Right atrium auricular region (tissue), 2 donors: ENCODE measurements at regions not wholly inside any gene's neighbourhood (a gene's known extent, or its start where the extent isn't known, plus 50 kb on each side); places are given as distances from the start of the nearest gene placed in this dataset.
"Not testable (repeated sequence)": the region's sequence is repeated elsewhere in the genome, so short reads cannot be mapped to it uniquely, and the experiment has no call there.

Experiments
- DNase-seq: peaks from one replicate; pipeline ENCODE4 v3.0.0-alpha.2; 2019; ENCODE audit warnings: low spot score
- H3K27ac ChIP-seq, 2 donors: fragments of 200-600 bp; sonication (generic); 1 replicate in 1 of 2; 2 replicates in 1 of 2; pipeline ENCODE4 v1.5.1; 2016 to 2019
- H3K27me3 ChIP-seq, 2 donors: fragments of 200-600 bp; sonication (generic); one replicate each; pipeline versions ENCODE4 v1.5.1 to v1.6.0; 2017 to 2019
- H3K36me3 ChIP-seq: fragments of 200-600 bp; sonication (generic); one replicate; pipeline ENCODE4 v1.5.1; 2016
- H3K4me1 ChIP-seq, 2 donors: fragments of 200-600 bp; sonication (generic); one replicate each; pipeline versions ENCODE4 v1.5.1 to v1.6.0; 2017 to 2019
- H3K4me3 ChIP-seq, 2 donors: fragments of 200-600 bp; sonication (generic); 1 replicate in 1 of 2; 2 replicates in 1 of 2; pipeline ENCODE4 v1.5.1; 2017 to 2019; ENCODE audit warnings: mild to moderate bottlenecking in 1 of 2, moderate library complexity in 1 of 2
- H3K9me3 ChIP-seq, 2 donors: fragments of 200-600 bp; sonication (generic); one replicate each; pipeline ENCODE4 v1.5.1; 2019
- CTCF ChIP-seq, 2 donors: fragments of 200-600 bp; sonication (generic); IDR thresholded peaks; one replicate each; pipeline ENCODE4 v1.5.1; 2019; ENCODE audit warnings: antibody characterized with exemption in 2 of 2

- TF ChIP-seq CTCF (IDR thresholded peaks at IDR 0.05), result no peak
- Histone ChIP-seq H3K9me3 (peaks cover 0 to 23% of the 10 kb centered on the region in 2 donors), H3K4me1 (no peaks in the 10 kb centered on the region), H3K27me3 (no peaks in the 10 kb centered on the region), H3K4me3 (no peak overlapping the region), H3K36me3 (no peaks in the 10 kb centered on the region), H3K27ac (no peak overlapping the region)
- DNase-seq, result no peak
Measured at GRCh38 chr11:71173709-71174108, 78.7 kb downstream of the SHANK2 start.

DNA sequence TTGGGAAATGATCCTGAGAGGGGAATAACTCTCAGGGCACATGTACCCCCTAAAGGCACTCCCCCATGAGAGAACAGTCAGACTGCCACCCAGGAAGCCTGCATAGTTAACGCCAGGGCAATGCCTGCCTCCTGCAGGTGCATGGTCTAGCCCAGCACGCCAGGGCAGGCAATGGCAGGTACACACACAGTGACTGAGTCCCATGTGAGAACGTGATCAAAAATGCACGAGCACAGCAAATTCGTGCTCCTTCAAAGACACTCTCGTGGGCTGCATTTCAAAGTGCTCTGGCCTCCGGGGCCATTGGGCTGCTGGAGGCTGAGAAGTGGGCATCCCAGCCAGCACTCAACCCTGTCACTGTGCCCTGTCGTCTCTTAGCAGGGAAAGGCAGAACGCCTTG lies 79.7 kb downstream of the SHANK2 start:
- H3K9me3 ChIP-seq, result peaks cover 0 to 19% of the 10 kb centered on the region in 2 donors
- H3K27me3 ChIP-seq, result no peaks in the 10 kb centered on the region
- DNase-seq, result no peak

DNA sequence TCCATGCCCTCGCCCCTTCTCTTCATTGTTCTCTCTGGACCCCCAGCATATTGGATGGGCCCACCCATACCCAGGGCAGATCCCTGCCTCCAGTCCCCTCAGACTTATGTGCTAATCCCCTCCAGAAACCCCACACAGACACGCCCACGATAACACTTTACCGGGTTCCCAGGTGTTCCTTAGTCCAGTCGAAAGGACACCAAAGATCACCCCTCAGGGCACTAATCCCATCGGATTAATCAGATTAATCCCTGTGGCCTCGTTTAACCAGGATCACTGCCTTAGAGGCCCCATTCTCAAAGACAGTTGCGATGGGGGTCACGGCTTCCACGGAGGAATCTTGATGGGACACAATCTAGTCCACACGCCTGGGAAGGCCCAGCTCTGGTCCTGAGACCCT lies 80.8 kb downstream of the SHANK2 start:
- no peak overlapping the region for H3K27ac ChIP-seq
- no peak overlapping the region for H3K4me3 ChIP-seq
- no peaks in the 10 kb centered on the region for H3K4me1 ChIP-seq
- H3K27me3 ChIP-seq, result no peaks in the 10 kb centered on the region
- no peak for DNase-seq
- TF ChIP-seq CTCF (IDR thresholded peaks at IDR 0.05), result no peak
- no peaks in the 10 kb centered on the region for H3K36me3 ChIP-seq
- peaks cover 0 to 10% of the 10 kb centered on the region in 2 donors for H3K9me3 ChIP-seq

More for the DNA sequence above, 79.7 kb downstream of the SHANK2 start:
- H3K27ac ChIP-seq, result no peak overlapping the region
- no peaks in the 10 kb centered on the region for H3K36me3 ChIP-seq
- H3K4me1 ChIP-seq, result no peaks in the 10 kb centered on the region
- H3K4me3 ChIP-seq, result no peak overlapping the region
- no peak for TF ChIP-seq CTCF (IDR thresholded peaks at IDR 0.05)

- Histone ChIP-seq H3K36me3 (no peaks in the 10 kb centered on the region), H3K4me3 (no peak overlapping the region), H3K9me3 (peaks cover 0 to 3% of the 10 kb centered on the region in 2 donors), H3K27me3 (no peaks in the 10 kb centered on the region), H3K4me1 (no peaks in the 10 kb centered on the region), H3K27ac (no peak overlapping the region)
- TF ChIP-seq CTCF (IDR thresholded peaks at IDR 0.05), result no peak
- no peak for DNase-seq
Measured at GRCh38 chr11:71170624-71171423, 81.6 kb downstream of the SHANK2 start.

GRCh38 chr11:71169313-71169712 lies 83.1 kb downstream of the SHANK2 start:
- no peaks in the 10 kb centered on the region for H3K9me3 ChIP-seq
- no peak for TF ChIP-seq CTCF (IDR thresholded peaks at IDR 0.05)
- no peak for DNase-seq
- no peaks in the 10 kb centered on the region for H3K4me1 ChIP-seq
- H3K4me3 ChIP-seq, result no peak overlapping the region
- no peaks in the 10 kb centered on the region for H3K27me3 ChIP-seq
- no peak overlapping the region for H3K27ac ChIP-seq
- no peaks in the 10 kb centered on the region for H3K36me3 ChIP-seq

- not testable (repeated sequence) for DNase-seq, H3K4me3 ChIP-seq, H3K36me3 ChIP-seq, H3K27me3 ChIP-seq, H3K27ac ChIP-seq, H3K4me1 ChIP-seq, H3K9me3 ChIP-seq
Measured at GRCh38 chr11:71167814-71168213, 84.6 kb downstream of the SHANK2 start.
